MG63 (cell line): ENCODE measurements at regions not wholly inside any gene's neighbourhood (a gene's known extent, or its start where the extent isn't known, plus 50 kb on each side); places are given as distances from the start of the nearest gene placed in this dataset.
"Not testable (repeated sequence)": the region's sequence is repeated elsewhere in the genome, so short reads cannot be mapped to it uniquely, and the experiment has no call there.

Source experiments
- DNase-seq: peaks from one replicate; pipeline ENCODE4 v3.0.0-alpha.2; 2020
- H3K27me3 ChIP-seq: fragments of 250-450 bp; sonication (Bioruptor Pico); 2 replicates; pipeline ENCODE4 v1.5.1; 2020; ENCODE audit warnings: mild to moderate bottlenecking, moderate library complexity
- H3K36me3 ChIP-seq: fragments of 250-450 bp; sonication (Bioruptor Pico); 2 replicates; pipeline ENCODE4 v1.5.1; 2020; ENCODE audit warnings: mild to moderate bottlenecking, moderate library complexity
- H3K4me3 ChIP-seq: fragments of 250-450 bp; sonication (Bioruptor Pico); 2 replicates; pipeline ENCODE4 v1.5.1; 2020; ENCODE audit warnings: mild to moderate bottlenecking, moderate library complexity
- H3K9me3 ChIP-seq: fragments of 250-450 bp; sonication (Bioruptor Pico); 2 replicates; pipeline ENCODE4 v1.5.1; 2020; ENCODE audit warnings: mild to moderate bottlenecking, moderate library complexity

DNA sequence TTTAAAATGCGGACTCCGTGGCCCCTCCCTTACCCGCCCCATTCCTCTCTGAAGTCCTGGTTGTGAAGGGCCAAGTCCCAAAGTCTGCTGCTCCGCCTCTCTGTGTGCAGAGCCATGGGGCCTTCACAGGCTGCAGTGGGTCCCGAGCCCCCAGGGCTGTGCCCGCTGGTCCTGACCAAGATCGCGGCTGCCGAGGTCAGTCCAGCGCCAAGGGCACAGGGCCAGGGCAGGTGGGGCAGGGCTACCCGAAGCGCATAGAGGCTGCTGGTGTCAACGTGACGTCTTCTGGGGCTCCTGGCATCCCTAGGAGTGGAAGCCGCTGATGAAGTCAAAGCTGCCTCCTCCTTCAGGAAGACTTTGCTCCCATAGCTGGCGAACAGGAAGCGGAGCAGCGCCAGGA lies 858.8 kb downstream of the TUBA3C start:
- not testable (repeated sequence) for H3K36me3 ChIP-seq, H3K9me3 ChIP-seq, H3K27me3 ChIP-seq, H3K4me3 ChIP-seq, DNase-seq

DNA sequence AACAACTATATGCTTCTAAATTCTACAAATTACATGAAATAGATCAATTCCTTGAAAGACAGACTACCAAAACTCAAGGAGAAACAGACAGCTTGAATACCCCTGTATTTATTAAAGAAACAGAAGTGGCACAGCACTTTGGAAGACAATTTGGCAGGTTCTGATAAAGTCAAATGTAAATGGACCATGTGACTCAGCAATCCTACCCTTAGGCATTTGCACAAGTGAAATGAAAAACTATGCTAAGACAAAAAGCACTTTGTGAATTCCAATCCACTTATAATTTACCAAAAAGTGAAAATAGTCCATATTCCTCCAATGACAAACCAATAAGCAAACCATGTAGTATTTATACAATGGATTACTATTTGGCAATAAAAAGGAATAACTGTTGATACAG lies 862.0 kb downstream of the TUBA3C start:
- not testable (repeated sequence) for H3K9me3 ChIP-seq

DNA sequence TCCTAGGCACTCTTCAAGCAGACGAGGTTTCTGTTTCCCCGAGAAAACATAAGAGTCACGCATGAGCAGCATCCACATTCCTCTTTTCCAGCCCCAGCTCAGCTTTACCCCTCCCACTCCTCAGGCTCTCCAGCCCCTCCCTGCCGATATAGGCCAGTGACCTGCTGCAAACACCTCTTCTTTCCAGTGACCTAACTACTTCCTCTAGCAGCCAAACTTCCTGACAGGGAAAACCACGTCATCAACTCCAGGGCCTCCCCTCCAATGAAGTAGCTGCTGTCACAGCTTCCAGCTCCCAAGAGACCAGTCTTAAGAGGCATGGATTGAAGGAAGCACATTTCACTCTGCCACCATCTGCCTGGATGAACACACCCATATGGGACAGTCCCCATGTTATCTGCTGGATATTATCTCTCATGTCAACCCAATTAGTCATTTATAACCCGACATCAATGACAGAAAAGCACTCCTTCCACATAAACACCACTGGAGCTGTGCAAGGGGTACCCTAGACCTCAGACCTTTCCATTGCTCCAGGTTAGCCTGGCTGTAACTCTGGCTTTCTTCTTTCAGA lies 878.3 kb downstream of the TUBA3C start:
- not testable (repeated sequence) for H3K27me3 ChIP-seq, H3K36me3 ChIP-seq, H3K9me3 ChIP-seq, DNase-seq, H3K4me3 ChIP-seq

More for the DNA sequence above, 862.0 kb downstream of the TUBA3C start:
- H3K27me3 ChIP-seq, H3K36me3 ChIP-seq, H3K4me3 ChIP-seq, DNase-seq: not testable (repeated sequence)

DNA sequence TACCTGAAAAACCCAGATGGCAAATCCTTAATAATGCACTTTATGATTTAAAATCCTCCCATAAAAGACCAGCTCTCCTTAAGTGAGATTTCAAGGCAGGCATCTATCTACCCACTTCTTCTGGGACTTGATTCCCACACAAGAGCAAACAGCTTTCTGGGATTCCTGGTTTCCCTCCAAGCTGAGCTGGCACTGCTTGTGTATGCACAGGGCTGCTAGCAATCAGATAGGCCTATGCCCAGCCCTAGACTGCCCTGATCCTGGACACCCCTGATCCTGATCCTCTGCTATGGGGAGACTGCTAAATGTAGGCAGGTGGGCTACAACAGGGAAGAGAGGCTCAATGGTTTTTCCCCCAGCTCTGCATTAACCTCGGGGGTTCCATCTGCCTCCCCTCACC lies 880.7 kb downstream of the TUBA3C start:
- not testable (repeated sequence) for DNase-seq, H3K36me3 ChIP-seq, H3K4me3 ChIP-seq, H3K27me3 ChIP-seq, H3K9me3 ChIP-seq

DNA sequence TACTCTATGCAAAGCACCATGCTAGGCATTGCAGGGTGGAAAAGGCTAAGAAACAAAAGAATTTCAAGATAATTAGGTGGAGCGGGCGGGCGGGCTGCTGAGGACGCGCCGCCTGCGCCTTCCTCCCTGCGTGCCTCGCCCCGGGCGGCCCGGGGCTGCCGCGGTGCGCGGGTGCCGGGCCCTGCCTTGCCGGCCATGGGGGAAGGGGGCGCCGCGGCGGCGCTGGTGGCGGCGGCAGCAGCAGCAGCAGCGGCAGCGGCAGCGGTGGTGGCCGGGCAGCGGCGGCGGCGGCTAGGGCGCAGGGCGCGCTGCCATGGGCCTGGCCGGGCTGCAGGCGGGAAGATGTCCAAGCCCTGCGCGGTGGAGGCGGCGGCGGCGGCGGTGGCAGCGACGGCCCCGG lies 884.3 kb downstream of the TUBA3C start:
- not testable (repeated sequence) for H3K4me3 ChIP-seq, H3K27me3 ChIP-seq, DNase-seq, H3K9me3 ChIP-seq, H3K36me3 ChIP-seq

DNA sequence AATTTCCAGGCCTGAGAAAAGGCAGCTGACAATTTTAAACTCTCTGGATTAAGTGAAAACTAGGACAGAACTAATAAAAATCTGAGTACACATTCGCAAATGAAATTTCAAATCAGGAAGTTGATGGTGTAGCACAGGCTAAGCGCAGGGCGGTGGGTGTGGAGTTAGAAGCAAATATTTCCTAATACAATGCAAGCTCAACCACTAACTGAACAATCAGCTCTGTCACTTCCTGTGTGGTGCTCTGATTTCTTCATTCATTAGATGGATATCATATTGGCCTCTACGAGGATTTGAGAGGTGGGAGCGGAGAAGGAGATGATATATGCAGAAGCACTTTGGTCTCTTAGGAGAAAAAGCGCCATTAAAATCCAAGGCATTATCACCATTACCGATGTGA lies 885.0 kb downstream of the TUBA3C start:
- not testable (repeated sequence) for H3K4me3 ChIP-seq, H3K36me3 ChIP-seq, DNase-seq, H3K27me3 ChIP-seq, H3K9me3 ChIP-seq

DNA sequence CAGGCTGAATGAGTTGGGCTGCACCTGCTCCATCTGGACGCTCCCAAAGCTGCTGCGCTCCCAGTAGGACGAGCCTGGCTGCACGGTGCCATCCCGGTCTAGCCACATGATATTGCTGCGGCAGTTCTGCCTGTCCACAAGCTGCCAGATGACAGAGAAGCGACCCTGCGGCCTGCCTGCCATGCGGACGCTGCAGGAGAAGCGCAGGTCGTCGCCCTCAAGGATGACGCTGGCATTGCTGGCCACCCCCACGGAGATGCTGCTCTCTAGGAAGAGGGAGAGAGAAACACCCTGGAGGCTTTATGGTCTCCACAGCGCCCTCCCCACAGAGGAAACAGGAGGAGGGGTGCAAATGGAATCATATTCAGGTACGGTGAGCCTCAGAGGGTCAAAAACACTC lies 887.3 kb downstream of the TUBA3C start:
- not testable (repeated sequence) for H3K36me3 ChIP-seq, H3K27me3 ChIP-seq, DNase-seq, H3K9me3 ChIP-seq, H3K4me3 ChIP-seq

DNA sequence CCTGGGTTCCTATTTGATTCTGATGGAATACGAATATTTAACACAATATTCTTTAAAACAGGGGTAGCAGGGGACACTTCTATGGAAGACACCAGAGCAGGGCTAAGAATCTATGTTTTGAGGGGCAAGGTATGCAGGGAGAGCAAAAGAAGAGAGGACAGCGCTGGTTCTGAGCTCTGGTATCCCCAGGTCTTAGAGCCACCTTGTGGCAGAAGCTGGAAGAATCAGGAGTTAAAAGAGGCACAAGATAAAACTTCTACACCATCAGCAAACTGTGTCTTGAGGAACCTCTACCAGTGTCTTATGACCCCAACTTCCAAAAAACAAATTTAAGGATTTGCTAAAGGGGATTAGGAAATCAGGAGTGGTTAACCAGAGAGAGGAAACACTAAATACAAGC lies 894.8 kb downstream of the TUBA3C start:
- not testable (repeated sequence) for H3K9me3 ChIP-seq, DNase-seq, H3K36me3 ChIP-seq, H3K27me3 ChIP-seq, H3K4me3 ChIP-seq

DNA sequence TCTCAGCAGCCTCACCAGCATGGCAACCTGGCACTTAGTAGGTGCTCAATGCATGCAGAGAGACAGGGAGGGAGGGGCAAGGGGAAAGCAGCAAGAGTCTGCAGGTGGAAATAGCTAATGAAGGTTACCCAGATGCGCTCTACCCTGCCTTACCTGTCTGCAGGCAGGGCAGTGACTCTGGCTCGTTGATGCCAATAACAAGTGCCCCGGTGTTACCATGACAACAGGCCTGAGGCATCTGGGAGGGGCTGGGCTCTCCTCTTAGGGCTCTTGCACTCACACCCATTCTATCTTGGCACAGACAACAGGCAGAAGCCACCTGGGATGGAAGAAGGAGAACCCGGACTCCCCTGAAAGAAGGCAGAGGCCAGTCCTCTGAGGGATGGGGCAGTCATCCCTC lies 896.0 kb downstream of the TUBA3C start:
- H3K27me3 ChIP-seq, H3K36me3 ChIP-seq, DNase-seq, H3K4me3 ChIP-seq, H3K9me3 ChIP-seq: not testable (repeated sequence)

DNA sequence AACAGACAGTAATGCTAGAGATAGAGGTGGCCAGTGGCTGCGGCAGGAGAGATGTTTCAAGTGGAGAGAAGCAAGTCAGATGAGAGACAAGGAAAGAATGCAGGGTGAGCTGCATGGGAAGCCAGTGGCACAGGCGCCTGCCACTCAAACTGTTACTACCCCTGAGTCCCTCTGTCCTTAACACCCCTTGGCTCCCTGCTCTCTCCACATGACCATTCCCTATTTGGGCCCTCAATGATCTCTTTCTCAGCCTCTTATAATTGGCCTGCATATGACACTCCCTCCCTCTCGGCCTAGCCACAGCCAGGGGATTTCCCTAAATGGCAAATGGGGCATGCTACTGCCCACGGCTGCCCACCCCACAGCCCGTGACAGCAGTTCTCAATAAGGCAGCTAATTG lies 897.6 kb downstream of the TUBA3C start:
- H3K4me3 ChIP-seq, DNase-seq, H3K36me3 ChIP-seq, H3K27me3 ChIP-seq, H3K9me3 ChIP-seq: not testable (repeated sequence)

DNA sequence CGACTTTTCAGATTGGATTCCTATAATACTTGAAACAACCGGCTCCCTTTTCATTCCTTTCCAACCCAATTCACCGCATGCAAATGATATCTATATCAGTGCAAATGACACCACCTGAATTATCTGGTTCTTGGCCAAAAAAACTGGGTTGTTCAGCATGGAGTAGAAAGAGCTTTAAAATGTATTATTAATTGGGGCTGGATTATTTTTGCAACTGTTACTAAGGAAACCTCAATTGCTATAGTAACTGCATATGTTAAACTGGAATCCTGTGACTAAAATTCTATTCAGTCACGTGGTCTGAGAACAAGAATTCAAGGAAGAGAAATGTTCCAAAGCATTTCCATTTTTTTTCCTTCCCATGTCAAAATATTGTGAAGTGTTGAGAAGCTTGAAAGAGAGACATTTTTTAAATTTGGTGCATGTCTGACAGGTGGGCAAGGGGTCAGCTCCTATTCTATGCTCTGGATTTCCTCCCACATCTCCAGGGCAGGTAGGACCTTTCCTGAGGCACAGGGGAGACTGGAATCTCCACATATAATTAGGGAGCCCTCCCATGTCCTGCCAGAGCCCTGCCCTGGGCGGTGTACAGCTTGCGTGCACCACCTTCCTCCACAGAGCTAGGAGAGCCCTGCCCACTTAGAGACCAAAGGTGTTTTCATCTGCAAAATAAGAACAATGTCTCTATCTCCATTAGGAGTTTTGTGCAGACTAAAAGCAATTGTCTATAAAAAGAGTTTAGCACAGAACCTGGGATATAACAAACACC lies 899.6 kb downstream of the TUBA3C start:
- not testable (repeated sequence) for H3K9me3 ChIP-seq, DNase-seq, H3K27me3 ChIP-seq, H3K36me3 ChIP-seq, H3K4me3 ChIP-seq

DNA sequence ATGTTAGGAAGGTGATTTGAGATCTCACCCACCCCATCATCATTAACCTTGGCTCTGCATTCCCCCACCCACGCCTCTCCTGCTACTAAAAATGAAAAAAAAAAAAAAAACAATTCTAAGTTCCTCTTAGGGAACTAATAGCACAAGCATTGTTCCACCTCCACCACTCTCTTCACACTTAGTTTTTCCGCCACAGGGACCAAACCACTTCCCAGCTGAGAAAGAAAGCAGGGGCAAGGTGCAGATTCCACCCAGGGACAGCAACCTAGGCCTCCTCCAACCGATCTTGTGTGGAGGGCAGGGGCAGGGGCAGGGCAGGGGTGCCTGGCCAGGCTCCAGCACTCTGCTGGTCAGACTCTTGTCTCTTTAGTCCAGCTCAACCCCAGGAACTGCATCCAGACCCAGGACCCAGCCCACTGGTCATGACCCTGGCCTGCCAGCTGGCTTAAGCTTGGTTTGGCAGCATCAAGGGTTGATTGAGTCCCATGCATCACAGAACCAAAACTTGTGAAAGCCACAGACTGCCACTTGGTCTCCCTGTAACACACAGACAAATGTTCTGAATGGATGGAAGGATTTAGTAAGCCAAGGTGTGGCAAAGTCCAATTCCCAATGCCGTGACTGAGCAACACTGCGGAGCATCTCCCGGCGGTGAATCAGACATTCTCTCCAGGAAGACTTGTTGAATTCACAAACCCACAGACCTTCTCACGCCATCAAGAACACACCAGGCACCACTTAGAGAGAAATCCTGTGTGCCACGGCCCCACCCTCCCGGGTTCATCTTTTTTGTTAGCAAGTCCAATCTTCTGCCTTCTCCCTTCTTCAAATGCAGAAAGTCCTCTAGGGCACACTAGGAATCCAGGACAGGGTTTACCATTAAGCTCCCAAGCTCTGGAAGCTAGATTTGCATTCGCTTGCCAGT lies 900.5 kb downstream of the TUBA3C start:
- not testable (repeated sequence) for H3K36me3 ChIP-seq, H3K9me3 ChIP-seq, H3K27me3 ChIP-seq, H3K4me3 ChIP-seq
- DNase-seq = peak; percentile 77

DNA sequence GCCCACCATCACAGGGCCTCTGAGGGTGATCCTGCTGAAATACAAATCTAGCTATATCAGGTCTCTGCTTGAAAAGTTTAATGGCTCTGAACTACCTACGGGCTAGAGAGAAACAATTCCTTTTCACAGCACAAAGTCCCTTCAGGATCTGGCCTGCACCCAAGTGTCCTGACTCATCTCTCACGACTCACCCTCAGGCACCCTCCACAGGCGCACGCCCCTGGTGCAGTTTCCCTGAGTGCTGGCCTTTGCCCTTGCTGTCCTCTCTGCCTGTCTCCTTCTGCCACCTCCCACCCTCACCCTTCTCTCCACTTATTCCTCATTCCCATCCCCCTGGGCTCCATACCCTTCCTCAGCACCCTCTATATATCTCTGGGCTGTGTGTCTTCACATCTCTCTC lies 901.7 kb downstream of the TUBA3C start:
- not testable (repeated sequence) for H3K27me3 ChIP-seq, H3K4me3 ChIP-seq, H3K36me3 ChIP-seq, H3K9me3 ChIP-seq
- peak; percentile 72 for DNase-seq

DNA sequence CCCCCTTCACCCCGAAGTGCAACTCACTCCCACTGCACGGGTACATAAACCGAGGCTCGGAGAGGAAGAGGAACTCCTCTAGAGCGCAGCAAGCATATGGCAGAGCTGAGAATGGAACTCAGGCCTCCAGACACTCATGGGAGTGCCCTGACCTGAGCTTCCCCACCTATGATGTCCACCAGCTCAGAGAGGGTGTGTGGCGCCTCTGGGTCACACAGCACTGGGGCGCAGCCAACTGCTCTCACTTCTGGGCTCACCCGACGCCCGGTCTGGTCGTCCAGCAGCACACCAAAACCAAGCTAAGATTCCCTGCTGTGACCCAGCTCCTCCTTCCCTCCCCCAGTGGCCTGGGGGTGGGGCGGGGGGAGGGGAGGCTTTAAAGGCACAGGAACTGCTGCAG lies 904.3 kb downstream of the TUBA3C start:
- H3K4me3 ChIP-seq, H3K27me3 ChIP-seq, H3K36me3 ChIP-seq, DNase-seq, H3K9me3 ChIP-seq: not testable (repeated sequence)

DNA sequence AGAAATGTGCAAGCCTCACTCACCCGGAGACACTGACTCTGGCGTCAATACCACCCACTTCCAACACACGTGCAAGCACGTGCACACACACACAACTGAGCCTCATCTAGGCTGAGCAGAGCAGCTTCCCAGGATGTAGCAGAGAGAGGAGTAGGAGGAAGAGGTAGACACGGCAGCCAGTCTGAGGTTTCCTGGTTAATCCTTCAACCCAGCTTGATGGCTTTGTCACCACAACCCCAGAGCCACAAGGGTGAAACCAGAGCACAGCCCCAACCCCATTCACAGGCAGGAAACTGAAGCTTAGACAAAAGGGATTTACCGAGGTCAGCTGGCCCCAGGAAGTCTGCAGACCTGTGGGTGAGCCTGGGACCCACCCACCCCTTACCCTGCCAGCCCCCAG lies 905.3 kb downstream of the TUBA3C start:
- H3K9me3 ChIP-seq, DNase-seq, H3K27me3 ChIP-seq, H3K4me3 ChIP-seq, H3K36me3 ChIP-seq: not testable (repeated sequence)

DNA sequence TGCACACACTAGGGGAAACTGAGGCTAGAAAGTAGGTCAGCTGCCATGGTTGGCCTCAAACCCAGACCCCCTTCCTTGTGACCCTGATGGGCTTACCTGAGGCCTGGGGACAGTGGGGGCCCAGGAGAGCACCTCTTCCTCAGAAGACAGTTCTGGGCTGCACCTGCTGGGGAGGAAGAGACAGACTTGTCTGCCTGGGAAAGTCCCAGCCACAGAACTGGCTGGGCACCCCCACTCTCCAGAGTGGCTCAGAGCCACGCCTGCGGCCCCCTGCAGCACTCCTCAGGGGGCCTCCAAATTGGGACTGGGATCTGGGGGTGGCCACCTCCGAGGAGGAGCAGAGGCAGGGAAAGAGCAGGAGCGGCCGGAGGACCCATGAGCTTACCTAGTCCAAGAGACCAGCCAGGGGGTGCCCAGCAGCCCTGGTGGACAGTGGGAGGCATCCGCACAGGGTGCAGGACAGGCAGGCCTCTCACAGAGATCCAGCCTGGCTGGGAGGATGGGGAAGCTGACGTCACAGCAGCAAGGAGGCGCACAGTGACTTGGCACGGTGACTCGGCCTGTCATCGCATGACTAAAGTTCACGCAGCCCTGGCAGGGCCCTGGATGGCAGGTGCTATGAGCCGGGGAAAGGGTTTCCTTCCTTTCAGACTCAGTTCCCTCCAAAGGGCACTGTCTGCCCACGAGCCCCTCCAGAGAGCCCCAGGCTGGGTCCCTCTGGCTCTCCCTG lies 907.7 kb downstream of the TUBA3C start:
- not testable (repeated sequence) for H3K4me3 ChIP-seq, H3K36me3 ChIP-seq, DNase-seq, H3K9me3 ChIP-seq, H3K27me3 ChIP-seq

DNA sequence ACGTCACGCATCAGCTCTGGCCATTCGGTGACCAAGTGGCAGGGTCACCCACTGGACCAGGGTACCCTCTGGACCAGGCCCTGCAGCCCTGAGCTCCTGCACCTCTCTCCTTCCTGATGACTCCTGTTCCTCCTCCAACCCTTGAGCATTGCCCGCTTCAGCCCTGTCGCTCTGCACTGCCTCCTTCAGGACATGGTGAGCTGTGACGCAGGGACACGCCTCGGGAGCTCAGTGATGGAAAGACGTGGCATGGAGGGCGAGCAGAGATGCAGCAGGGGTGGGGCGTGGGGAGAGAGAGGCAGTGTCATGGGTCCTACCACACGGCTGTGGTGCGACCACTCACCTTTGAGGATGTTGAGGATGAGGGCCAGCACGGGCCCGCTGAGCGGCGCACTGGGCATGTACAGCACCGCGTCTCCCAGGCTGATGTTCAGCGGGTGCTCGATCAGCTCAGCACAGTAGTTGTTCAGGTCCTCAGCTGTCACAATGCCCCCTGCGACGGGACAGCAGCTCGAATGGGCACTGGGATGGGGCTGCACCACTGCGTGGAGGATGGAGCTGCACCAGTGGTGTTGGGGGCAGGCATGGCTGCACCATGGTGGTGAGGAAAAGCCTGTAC lies 922.7 kb downstream of the TUBA3C start:
- not testable (repeated sequence) for H3K36me3 ChIP-seq, H3K27me3 ChIP-seq, DNase-seq, H3K4me3 ChIP-seq, H3K9me3 ChIP-seq
